HL-60 (cell line): ENCODE measurements at regions not wholly inside any gene's neighbourhood (a gene's known extent, or its start where the extent isn't known, plus 50 kb on each side); places are given as distances from the start of the nearest gene placed in this dataset.

Source experiments
- DNase-seq, 2 experiments: peaks; one replicate each; pipeline ENCODE4 v3.0.0-alpha.2; 2010 to 2020; ENCODE audit warnings: low read depth in 1 of 2, low spot score in 1 of 2
- H3K27ac ChIP-seq: fragments of 250-450 bp; sonication (Bioruptor Pico); replicated peaks from 2 replicates; pipeline ENCODE4 v1.5.1; 2020; ENCODE audit warnings: mild to moderate bottlenecking, moderate library complexity
- H3K27me3 ChIP-seq: fragments of 250-450 bp; sonication (Bioruptor Pico); 2 replicates; pipeline ENCODE4 v1.5.1; 2021; ENCODE audit warnings: mild to moderate bottlenecking, moderate library complexity; ENCODE audit not compliant: insufficient read depth, poor library complexity, severe bottlenecking
- H3K4me3 ChIP-seq: replicated peaks from 2 replicates; pipeline ENCODE4 v1.5.1; 2011; ENCODE audit warnings: mild to moderate bottlenecking, control low read depth, low read length; ENCODE audit not compliant: insufficient read depth
- CTCF ChIP-seq: IDR thresholded peaks from one replicate; pipeline ENCODE4 v1.5.1; 2011; ENCODE audit warnings: low read length, control low read depth, inconsistent platforms; ENCODE audit not compliant: insufficient read depth
- GABPA ChIP-seq: IDR thresholded peaks from 2 replicates; pipeline ENCODE4 v1.6.1; 2012; ENCODE audit warnings: low read depth
- POLR2AphosphoS5 ChIP-seq: IDR thresholded peaks from 2 replicates; pipeline ENCODE4 v1.6.1; 2012; ENCODE audit warnings: low read depth
- REST ChIP-seq: IDR thresholded peaks from 2 replicates; pipeline ENCODE4 v1.6.1; 2012; ENCODE audit warnings: low read depth; ENCODE audit not compliant: insufficient replicate concordance
- SPI1 ChIP-seq: IDR thresholded peaks from 2 replicates; pipeline ENCODE4 v1.6.1; 2012; ENCODE audit warnings: low read depth, mild to moderate bottlenecking, borderline replicate concordance

- Histone ChIP-seq H3K27me3 (peaks cover 4% of the 10 kb centered on the region), H3K27ac (no peak overlapping the region)
- DNase-seq, result no peak
These were observed 988.4 kb downstream of the KCNMA1 start for GRCh38 chr10:76649254-76649653.

GRCh38 chr10:76647301-76647700 lies 990.3 kb downstream of the KCNMA1 start:
- no peak for TF ChIP-seq REST
- TF ChIP-seq CTCF, result no peak
- TF ChIP-seq GABPA, result no peak
- no peak for TF ChIP-seq SPI1
- TF ChIP-seq POLR2AphosphoS5, result no peak
- H3K27me3 ChIP-seq, result no peaks in the 10 kb centered on the region
- DNase-seq, result no peak
- H3K27ac ChIP-seq, result no peak overlapping the region
- no peak overlapping the region for H3K4me3 ChIP-seq

More at GRCh38 chr10:76649254-76649653, 988.4 kb downstream of the KCNMA1 start:
- no peak overlapping the region for H3K4me3 ChIP-seq
- TF ChIP-seq CTCF, result no peak
- no peak for TF ChIP-seq REST
- TF ChIP-seq POLR2AphosphoS5, result no peak
- TF ChIP-seq SPI1, result no peak
- TF ChIP-seq GABPA, result no peak

GRCh38 chr10:76645341-76645740 lies 992.3 kb downstream of the KCNMA1 start:
- TF ChIP-seq POLR2AphosphoS5 (no peak), REST (no peak), SPI1 (no peak), CTCF (no peak), GABPA (no peak)
- no peak overlapping the region for H3K4me3 ChIP-seq

More at GRCh38 chr10:76645341-76645740, 992.3 kb downstream of the KCNMA1 start:
- no peak for DNase-seq
- no peaks in the 10 kb centered on the region for H3K27me3 ChIP-seq
- no peak overlapping the region for H3K27ac ChIP-seq
